ENCODE measurements at regions not wholly inside any gene's neighbourhood (a gene's known extent, or its start where the extent isn't known, plus 50 kb on each side); places are given as distances from the start of the nearest gene placed in this dataset.

- TF ChIP-seq POLR2A (IDR thresholded peaks at IDR 0.05; ENCODE audit: low read length) (no peak), GATA1 (IDR thresholded peaks at IDR 0.05; ENCODE audit: low read depth, low read length) (no peak)
These were observed 120.3 kb upstream of the TMEM18 start for GRCh38 chr2:797556-797955.

Measured in erythroblast (primary cell).